ENCODE measurements at regions not wholly inside any gene's neighbourhood (a gene's known extent, or its start where the extent isn't known, plus 50 kb on each side); places are given as distances from the start of the nearest gene placed in this dataset.
"Not testable (repeated sequence)": the region's sequence is repeated elsewhere in the genome, so short reads cannot be mapped to it uniquely, and the experiment has no call there.

- no peaks in the 10 kb centered on the region for H3K9me3 ChIP-seq (ENCODE audit: low read depth, low read length)
- H3K4me3 ChIP-seq: no peak overlapping the region
- H3K27ac ChIP-seq: no peak overlapping the region
- no peak for DNase-seq (ENCODE audit: low read depth, low spot score)
- no peaks in the 10 kb centered on the region for H3K36me3 ChIP-seq (ENCODE audit: insufficient read depth, low read length)
- H3K9ac ChIP-seq (ENCODE audit: insufficient read length): no peak overlapping the region
- no peak for TF ChIP-seq FOXP2 (optimal IDR thresholded peaks at IDR 0.05; ENCODE audit: control extremely low read depth, extremely low read length, insufficient read depth)
- no peak for TF ChIP-seq POLR2AphosphoS5 (IDR thresholded peaks at IDR 0.05; ENCODE audit: borderline replicate concordance, low read depth, low read length)
- TF ChIP-seq EZH2 (IDR thresholded peaks at IDR 0.05): no peak
Measured at GRCh38 chr3:4084271-4084670, 218.9 kb upstream of the SETMAR start.

DNA sequence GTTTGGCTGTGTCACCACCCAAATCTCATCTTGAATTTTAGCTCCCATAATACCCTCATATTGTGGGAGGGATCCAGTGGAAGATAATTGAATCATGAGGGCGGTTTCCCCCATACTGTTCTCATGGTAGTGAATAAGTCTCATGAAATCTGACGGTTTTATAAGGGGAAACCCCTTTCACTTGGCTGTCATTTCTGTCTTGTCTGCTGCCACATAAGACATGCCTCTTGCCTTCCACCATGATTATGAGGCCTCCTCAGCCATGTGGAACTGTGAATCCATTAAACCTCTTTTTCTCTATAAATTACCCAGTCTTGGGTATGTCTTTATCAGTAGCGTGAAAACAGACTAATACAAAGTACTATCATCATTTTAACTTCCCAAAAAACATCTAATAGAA is 216.5 kb upstream of the SETMAR start:
- not testable (repeated sequence) for H3K27ac ChIP-seq

DNA sequence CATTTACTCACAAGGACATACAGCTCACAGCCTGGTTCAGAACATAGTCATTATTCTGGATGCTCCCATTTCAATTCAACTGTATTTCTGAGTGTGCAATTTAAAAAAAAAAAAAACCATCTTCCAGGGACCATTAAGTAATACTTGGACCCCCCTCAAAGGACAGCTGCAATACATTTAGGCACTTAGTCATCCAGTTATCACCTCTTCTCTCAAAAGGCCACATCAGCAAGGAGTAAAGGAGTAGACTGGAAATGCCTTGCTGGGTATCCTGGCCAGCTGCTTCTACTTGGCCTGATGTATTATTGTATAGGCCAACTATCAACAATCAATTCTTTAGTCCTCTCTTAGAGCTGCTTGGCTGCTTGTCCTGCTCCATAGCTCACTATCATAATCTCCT is 211.4 kb upstream of the SETMAR start:
- Histone ChIP-seq H3K9ac (ENCODE audit: insufficient read length) (no peak overlapping the region), H3K4me3 (no peak overlapping the region), H3K36me3 (ENCODE audit: insufficient read depth, low read length) (no peaks in the 10 kb centered on the region), H3K9me3 (ENCODE audit: low read depth, low read length) (no peaks in the 10 kb centered on the region), H3K27ac (no peak overlapping the region)
- DNase-seq (ENCODE audit: low read depth, low spot score): no peak
- TF ChIP-seq FOXP2 (optimal IDR thresholded peaks at IDR 0.05; ENCODE audit: control extremely low read depth, extremely low read length, insufficient read depth) (no peak), EZH2 (IDR thresholded peaks at IDR 0.05) (no peak), POLR2AphosphoS5 (IDR thresholded peaks at IDR 0.05; ENCODE audit: borderline replicate concordance, low read depth, low read length) (no peak)

More for the DNA sequence above, 216.5 kb upstream of the SETMAR start:
- H3K9me3 ChIP-seq (ENCODE audit: low read depth, low read length); H3K4me3 ChIP-seq; DNase-seq (ENCODE audit: low read depth, low spot score); H3K36me3 ChIP-seq (ENCODE audit: insufficient read depth, low read length); H3K9ac ChIP-seq (ENCODE audit: insufficient read length): not testable (repeated sequence)

DNA sequence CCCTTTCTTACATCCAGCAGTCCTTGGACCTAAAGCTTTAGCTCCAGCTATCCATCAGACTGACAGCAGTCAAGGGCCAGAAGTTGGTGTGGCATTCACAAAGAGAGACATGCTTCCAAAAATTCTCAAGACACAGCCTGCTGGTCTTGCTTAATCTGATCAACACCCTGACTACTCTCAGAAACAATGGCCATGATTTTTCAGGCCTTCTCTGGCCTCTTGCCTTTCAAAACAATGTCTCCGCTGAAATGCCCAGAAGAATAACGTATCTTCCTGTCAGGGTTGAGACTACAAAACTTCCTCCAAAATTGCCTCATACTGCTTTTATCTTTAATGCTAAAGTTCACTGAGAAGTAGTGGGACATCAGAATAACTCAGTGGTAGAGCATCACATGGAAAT is 205.4 kb upstream of the SETMAR start:
- no peak overlapping the region for H3K27ac ChIP-seq
- no peak for TF ChIP-seq EZH2 (IDR thresholded peaks at IDR 0.05)
- TF ChIP-seq POLR2AphosphoS5 (IDR thresholded peaks at IDR 0.05; ENCODE audit: borderline replicate concordance, low read depth, low read length): no peak
- TF ChIP-seq FOXP2 (optimal IDR thresholded peaks at IDR 0.05; ENCODE audit: control extremely low read depth, extremely low read length, insufficient read depth): no peak
- no peak for DNase-seq (ENCODE audit: low read depth, low spot score)
- H3K36me3 ChIP-seq (ENCODE audit: insufficient read depth, low read length): no peaks in the 10 kb centered on the region
- no peak overlapping the region for H3K9ac ChIP-seq (ENCODE audit: insufficient read length)
- no peaks in the 10 kb centered on the region for H3K9me3 ChIP-seq (ENCODE audit: low read depth, low read length)
- H3K4me3 ChIP-seq: no peak overlapping the region

DNA sequence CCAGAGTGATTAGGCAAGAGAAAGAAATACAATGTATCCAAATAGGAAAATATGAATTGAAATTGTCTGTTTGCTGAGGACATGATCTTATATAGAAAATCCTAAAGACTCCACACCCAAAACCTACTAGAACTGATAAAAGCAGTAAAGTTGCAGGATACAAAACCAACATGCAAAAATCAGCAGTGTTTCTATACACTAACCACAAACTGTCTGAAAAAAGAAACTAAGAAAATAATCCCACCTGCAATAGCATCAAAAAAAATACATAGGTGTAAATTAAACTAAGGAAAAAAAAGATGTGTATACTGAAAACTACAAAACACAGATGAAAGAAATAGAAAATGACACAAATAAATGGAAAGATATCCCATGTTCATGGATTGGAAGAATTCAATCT is 203.6 kb upstream of the SETMAR start:
- DNase-seq (ENCODE audit: low read depth, low spot score): no peak
- no peak overlapping the region for H3K27ac ChIP-seq
- H3K9me3 ChIP-seq (ENCODE audit: low read depth, low read length): no peaks in the 10 kb centered on the region

GRCh38 chr3:4107430-4107829 is 195.7 kb upstream of the SETMAR start:
- Histone ChIP-seq H3K36me3 (ENCODE audit: insufficient read depth, low read length) (no peaks in the 10 kb centered on the region), H3K9ac (ENCODE audit: insufficient read length) (no peak overlapping the region), H3K27ac (no peak overlapping the region), H3K4me3 (no peak overlapping the region), H3K9me3 (ENCODE audit: low read depth, low read length) (no peaks in the 10 kb centered on the region)
- TF ChIP-seq FOXP2 (optimal IDR thresholded peaks at IDR 0.05; ENCODE audit: control extremely low read depth, extremely low read length, insufficient read depth): no peak
- no peak for TF ChIP-seq EZH2 (IDR thresholded peaks at IDR 0.05)
- no peak for TF ChIP-seq POLR2AphosphoS5 (IDR thresholded peaks at IDR 0.05; ENCODE audit: borderline replicate concordance, low read depth, low read length)
- no peak for DNase-seq (ENCODE audit: low read depth, low spot score)

More for the DNA sequence above, 203.6 kb upstream of the SETMAR start:
- H3K4me3 ChIP-seq: no peak overlapping the region
- no peak for TF ChIP-seq FOXP2 (optimal IDR thresholded peaks at IDR 0.05; ENCODE audit: control extremely low read depth, extremely low read length, insufficient read depth)
- TF ChIP-seq POLR2AphosphoS5 (IDR thresholded peaks at IDR 0.05; ENCODE audit: borderline replicate concordance, low read depth, low read length): no peak
- no peak for TF ChIP-seq EZH2 (IDR thresholded peaks at IDR 0.05)
- H3K36me3 ChIP-seq (ENCODE audit: insufficient read depth, low read length): no peaks in the 10 kb centered on the region
- H3K9ac ChIP-seq (ENCODE audit: insufficient read length): no peak overlapping the region

DNA sequence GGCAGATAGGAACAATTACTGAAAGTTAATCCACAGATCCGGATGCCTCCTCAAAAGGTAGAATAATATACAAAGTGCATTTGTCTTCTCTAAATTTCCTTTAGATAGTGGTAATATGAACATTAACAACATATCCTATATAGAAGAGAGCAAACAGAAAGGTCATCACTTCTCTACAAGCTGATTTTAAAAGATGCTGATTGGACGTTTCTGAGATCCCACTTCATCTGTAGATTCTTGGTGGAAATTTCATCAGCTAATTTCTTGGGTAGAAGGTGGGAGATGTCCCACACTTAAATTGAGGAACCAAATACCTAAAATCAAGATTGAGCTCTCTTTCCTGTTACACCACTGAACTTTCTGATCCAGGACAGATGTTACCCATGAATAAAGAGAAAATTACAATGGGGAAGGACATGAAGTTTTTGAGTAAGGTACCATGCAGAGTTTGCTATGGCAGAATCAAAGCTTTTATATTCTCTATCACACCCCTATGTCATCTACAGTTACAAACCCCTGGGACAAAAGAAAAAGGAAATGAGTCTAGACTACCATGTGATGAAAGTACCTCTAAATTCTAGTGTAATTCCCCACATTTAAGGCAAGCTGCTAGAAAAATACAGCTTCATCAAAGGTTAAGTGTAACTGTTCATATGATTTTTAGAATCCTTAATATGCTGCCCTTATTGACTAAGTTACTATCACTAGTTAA is 189.2 kb upstream of the SETMAR start:
- DNase-seq (ENCODE audit: low read depth, low spot score): no peak
- H3K4me3 ChIP-seq: no peak overlapping the region
- H3K9ac ChIP-seq (ENCODE audit: insufficient read length): no peak overlapping the region
- no peak overlapping the region for H3K27ac ChIP-seq
- no peak for TF ChIP-seq POLR2AphosphoS5 (IDR thresholded peaks at IDR 0.05; ENCODE audit: borderline replicate concordance, low read depth, low read length)
- TF ChIP-seq FOXP2 (optimal IDR thresholded peaks at IDR 0.05; ENCODE audit: control extremely low read depth, extremely low read length, insufficient read depth): no peak
- TF ChIP-seq EZH2 (IDR thresholded peaks at IDR 0.05): no peak
- no peaks in the 10 kb centered on the region for H3K9me3 ChIP-seq (ENCODE audit: low read depth, low read length)
- H3K36me3 ChIP-seq (ENCODE audit: insufficient read depth, low read length): no peaks in the 10 kb centered on the region

- no peak overlapping the region for H3K27ac ChIP-seq
- H3K4me3 ChIP-seq: no peak overlapping the region
- no peaks in the 10 kb centered on the region for H3K9me3 ChIP-seq (ENCODE audit: low read depth, low read length)
- H3K36me3 ChIP-seq (ENCODE audit: insufficient read depth, low read length): no peaks in the 10 kb centered on the region
- DNase-seq (ENCODE audit: low read depth, low spot score): no peak
- TF ChIP-seq FOXP2 (optimal IDR thresholded peaks at IDR 0.05; ENCODE audit: control extremely low read depth, extremely low read length, insufficient read depth): no peak
- TF ChIP-seq EZH2 (IDR thresholded peaks at IDR 0.05): no peak
- no peak for TF ChIP-seq POLR2AphosphoS5 (IDR thresholded peaks at IDR 0.05; ENCODE audit: borderline replicate concordance, low read depth, low read length)
- H3K9ac ChIP-seq (ENCODE audit: insufficient read length): no peak overlapping the region
Measured at GRCh38 chr3:4119119-4119518, 184.1 kb upstream of the SETMAR start.

DNA sequence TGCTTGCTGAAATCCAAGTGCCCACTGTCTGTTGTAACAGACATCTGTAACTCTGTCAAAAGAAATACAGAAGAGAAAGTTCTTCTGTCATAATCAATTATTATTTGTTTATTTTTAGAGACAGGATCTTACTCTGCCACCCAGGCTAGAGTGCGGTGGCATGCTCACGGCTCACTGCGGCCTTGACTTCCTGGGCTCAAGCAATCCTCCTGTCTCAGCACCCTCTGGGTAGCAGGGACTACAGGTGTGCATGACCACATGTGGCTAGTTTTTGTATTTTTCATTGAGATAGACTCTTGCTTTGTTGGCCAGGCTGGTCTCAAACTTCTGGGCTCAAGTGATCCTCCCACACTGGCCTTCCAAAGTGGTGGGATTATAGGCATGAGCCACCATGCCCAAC is 177.6 kb upstream of the SETMAR start:
- Histone ChIP-seq H3K4me3 (no peak overlapping the region), H3K27ac (no peak overlapping the region), H3K9ac (ENCODE audit: insufficient read length) (no peak overlapping the region), H3K36me3 (ENCODE audit: insufficient read depth, low read length) (no peaks in the 10 kb centered on the region), H3K9me3 (ENCODE audit: low read depth, low read length) (no peaks in the 10 kb centered on the region)
- no peak for TF ChIP-seq EZH2 (IDR thresholded peaks at IDR 0.05)
- TF ChIP-seq FOXP2 (optimal IDR thresholded peaks at IDR 0.05; ENCODE audit: control extremely low read depth, extremely low read length, insufficient read depth): no peak
- no peak for TF ChIP-seq POLR2AphosphoS5 (IDR thresholded peaks at IDR 0.05; ENCODE audit: borderline replicate concordance, low read depth, low read length)
- no peak for DNase-seq (ENCODE audit: low read depth, low spot score)
